GM21717 (cell line): ENCODE measurements at regions not wholly inside any gene's neighbourhood (a gene's known extent, or its start where the extent isn't known, plus 50 kb on each side); places are given as distances from the start of the nearest gene placed in this dataset.

Source experiments
- ATAC-seq: cut with Tn5 transposase; IDR thresholded peaks from one replicate; pipeline ENCODE4 v1.9.1; 2021; ENCODE audit warnings: mild to moderate bottlenecking, moderate library complexity; ENCODE audit not compliant: unreplicated experiment

DNA sequence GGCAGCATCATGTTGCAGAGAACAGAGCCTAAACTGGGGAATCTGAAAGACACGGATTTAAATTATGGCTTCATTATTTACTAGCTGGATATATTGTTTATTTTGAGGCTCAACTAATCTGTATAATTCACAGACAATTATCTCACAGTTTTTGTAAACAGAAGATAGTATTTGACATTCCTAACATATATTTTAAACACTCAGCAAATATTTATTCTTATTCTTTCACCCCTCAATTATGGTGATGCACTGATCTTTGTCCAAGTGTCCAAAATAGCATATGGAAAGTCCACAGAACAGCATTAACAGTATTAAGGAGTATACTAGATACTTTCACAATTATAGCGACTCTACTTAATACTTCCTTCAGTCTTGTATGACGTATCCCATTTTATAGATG is 257.0 kb downstream of the ADGRG6 start:
- no peak for ATAC-seq

DNA sequence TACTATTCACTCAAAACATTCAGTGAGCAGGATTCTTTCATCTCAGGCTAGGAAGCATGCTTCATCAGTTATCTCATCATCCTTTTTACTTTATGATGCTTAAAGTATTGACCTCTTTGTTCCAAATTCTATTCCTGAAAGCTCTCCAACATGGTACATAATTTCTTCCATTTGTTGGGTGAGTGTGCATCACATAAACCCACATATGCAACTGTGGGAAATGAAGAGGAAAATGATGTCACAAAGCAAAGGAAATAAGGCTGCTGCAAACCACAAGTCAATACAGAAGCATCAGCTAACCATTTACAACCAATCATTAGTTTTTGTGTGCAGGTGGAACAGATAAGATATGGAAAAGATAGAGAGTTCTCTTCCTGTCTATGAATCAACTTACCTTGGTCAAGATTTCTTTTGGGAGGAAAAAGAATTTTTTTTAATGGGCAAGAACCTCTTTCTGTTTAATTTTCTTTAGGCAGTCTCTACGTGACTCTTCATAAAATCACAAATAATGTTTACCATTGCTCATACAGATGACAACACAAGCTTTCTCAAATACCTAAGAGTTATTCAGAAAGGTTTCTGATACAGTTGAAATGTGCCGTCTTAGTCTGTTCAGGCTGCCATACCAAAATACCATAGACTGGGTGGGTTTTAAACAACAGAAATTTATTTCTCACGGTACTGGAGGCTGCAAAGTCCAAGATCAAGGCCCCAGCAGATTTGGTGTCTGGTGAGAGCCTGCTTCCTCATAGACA is 259.9 kb downstream of the ADGRG6 start:
- no peak for ATAC-seq

DNA sequence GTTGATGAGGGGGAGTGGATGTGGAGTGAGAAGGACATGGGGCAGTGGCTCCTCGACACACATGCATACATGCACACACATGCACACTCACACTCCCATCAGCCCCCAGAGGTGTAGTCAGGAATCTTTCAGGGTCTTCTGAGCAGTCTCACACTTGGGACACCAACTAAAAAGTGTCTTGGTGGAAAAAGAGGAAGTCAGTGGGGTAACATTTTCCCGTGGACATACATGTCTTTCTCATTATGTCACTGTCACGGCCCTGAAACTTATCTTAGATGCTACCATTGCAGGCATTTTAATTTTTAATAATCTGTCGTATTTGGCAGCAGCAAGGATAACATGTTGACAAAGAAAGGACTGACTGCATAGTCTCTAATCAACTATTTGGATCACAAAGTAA is 261.1 kb downstream of the ADGRG6 start:
- ATAC-seq: no peak

DNA sequence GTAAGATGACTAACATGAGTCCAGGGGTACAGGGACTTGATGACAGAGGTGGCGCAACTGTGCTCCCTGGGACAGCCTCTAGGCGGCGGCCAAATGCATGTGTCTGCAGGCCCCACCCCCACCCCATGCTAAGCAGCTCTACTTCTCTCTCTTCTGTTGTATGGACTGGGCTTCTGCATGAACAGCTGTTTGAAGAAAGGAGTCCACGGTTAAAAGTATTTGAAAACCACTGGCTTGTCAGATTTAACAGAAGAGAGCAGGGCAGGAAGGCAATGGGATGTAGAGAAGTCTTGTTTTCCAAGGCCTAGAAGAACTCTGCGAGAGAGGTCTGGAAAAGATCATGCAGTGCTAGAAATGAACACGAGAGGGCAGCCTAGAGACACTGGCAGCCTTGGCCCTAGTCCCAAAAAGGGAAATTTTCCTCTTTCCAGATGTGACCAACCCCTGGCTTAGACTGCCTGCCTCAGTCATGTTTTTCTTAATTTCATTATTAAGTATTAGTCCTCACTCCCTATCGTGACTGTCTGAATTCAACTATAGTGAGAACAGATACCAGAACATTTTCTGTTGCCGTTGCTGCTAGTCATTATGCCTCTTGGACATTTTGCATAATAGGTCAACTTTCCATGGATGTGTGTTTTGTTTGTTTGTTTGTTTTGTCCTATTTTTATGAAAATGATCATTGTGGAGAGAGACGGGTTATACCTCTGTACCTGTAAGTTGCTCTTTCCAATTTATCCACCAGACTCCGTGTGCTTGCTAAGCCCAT is 265.0 kb downstream of the ADGRG6 start:
- ATAC-seq: peak; percentile 66

DNA sequence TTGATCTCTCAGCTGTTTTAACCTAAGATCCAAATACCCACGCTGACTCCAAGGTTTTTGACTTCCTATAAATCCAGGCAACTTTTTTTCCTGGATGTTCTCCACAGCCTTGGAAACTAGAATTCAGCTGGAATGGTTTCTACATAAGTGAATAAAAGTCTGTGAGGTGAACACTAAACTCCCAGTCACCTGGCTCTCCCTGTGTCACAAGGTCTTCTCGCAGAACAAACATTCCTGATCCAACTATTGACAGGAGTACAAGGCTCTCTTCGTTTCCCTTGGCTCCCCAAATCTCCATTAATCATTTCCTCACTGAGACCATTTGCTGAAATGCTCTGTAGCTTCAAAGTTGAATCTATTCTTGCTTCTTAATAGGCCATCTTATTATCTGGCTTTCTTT is 265.7 kb downstream of the ADGRG6 start:
- ATAC-seq: no peak

DNA sequence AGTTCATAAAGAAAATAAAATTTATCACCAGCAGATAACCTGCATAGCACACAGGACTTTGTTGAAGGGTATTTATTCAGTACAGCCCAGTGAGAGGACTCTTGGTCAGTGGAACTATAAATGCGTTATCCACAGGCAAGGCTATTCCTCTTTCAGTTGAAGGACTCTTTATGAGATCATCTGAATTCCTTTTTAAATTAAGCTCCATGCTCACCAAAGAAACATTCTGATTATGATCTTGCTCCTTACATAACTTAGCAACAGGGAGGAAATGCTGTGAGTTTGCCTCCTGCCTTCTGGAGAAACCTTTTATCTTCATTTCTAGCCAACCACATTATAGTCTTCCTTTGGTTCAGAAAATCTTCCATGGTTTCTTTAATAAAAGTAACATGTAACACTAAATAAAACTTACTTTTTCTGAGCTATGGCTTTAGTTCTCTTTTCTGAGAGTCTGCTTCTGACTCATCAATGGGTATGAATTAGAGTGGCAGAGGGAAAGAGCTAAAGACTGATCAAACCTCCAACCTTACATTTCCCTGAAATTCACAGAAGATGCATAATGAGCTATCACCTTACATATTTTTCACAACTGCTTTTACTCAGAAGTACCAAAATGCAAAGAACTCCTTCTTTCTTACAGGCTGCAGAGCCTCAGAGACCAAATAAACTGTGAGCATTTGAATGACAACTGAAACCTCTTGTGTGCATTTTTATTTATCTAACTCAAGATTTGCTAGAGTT is 267.2 kb downstream of the ADGRG6 start:
- no peak for ATAC-seq

DNA sequence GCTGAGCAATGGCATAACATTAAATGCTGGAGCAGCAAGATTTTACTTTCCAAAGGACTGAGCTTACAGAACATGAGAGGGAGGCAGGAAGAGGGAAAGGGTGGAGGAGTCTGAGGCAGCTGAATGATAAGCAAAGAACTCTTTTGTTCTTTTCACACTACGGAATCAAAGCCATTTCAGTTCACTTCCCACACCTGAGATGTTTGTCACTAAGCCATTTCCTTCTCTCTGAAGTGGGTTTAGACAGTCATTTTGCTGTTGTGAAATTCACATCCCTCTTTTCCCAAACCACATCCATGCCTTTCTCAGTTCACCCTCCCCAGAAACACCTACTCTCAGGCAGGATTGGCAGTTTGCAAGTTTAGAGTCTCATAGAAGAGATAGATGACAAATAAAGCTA is 267.9 kb downstream of the ADGRG6 start:
- no peak for ATAC-seq

DNA sequence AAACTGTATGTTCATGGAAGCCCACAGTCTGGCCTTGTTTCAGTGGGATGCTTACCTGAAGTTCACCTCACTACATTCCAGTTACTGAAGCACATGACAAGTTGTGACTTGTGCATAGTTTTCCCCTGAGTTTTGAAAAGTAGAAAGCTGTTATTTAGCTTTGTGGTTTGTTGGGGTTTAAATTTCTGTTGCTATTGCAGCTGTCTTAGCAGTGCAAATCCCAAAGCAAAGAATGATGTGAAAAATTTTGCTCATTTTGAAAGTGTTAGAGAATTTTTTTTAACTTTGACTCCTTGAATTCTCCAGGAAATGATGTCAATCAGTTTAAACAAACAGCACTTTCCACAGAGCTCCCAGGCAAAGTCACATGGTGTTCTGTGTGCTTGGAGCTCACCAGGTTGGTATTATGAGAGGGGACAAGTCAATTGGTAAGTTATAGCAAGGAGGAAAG is 268.4 kb downstream of the ADGRG6 start:
- no peak for ATAC-seq

DNA sequence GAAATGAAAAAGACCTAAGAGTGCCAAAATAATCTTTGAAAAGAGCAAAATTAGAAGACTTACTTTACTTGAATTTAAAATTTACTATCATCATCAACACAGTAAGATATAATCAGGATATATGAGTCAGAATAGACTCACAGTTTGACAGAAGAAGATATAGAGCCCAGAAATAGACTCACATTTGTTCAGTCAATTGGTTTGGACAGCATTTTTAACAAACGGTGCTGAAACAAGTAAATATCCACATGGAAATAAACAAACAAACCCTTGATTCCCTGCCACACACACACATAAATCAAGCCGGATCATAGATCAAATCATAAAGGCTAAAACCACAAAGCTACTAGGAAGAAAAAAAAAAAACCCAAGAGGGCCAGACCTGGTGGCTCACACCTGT is 291.1 kb downstream of the ADGRG6 start:
- ATAC-seq: no peak

DNA sequence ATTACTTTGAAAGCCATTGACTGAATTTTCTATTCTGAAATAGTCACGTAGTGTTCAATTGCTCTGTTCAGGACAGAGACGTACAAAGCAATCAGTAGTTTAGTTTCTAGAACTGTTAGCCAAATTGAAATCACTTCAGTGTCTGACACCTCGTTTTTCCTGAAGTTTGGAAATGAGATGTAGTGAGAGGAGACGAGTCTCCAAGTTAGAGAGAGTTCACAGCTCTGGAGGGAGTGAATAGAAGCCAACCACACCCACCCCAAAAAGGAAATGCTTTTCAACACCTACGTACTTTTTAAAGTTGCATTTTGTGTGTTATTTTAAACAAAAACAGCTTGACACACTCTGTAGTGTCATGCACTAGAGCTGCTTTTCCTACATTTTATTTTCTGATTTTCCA is 296.0 kb downstream of the ADGRG6 start:
- no peak for ATAC-seq

DNA sequence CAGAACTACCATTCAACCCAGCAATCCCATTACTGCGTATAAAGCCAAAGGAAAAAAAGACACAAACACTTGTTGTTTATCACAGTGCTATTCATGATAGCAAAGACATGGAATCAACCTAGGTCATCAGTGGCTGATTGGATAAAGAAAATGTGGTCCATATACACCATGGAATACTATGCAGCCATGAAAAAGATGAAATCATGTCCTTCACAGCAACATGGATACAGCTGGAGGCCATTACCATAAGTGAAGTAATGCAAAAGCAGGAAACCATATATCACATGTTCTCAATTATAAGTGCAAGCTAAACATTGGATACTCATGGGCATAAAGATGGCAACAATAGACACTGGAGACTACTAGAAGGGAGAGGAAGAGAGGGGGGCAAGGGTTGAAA is 299.6 kb downstream of the ADGRG6 start:
- ATAC-seq: no peak

DNA sequence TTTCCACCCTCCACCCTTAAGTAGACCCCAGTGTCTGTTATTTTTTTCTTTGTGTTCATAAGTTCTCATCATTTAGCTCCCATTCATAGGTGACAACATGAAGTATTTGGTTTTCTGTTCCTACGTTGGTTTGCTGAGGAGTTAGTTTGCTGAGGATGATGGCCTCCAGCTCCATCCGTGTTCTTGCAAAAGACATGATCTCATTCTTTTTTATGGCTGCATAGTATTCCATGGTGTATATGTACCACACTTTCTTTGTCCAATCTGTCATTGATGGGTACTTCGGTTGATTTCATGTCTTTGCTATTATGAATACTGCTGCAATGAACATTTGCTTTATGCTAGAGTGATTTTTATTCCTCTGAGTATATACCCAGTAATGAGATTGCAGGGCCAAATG is 301.2 kb downstream of the ADGRG6 start:
- no peak for ATAC-seq

DNA sequence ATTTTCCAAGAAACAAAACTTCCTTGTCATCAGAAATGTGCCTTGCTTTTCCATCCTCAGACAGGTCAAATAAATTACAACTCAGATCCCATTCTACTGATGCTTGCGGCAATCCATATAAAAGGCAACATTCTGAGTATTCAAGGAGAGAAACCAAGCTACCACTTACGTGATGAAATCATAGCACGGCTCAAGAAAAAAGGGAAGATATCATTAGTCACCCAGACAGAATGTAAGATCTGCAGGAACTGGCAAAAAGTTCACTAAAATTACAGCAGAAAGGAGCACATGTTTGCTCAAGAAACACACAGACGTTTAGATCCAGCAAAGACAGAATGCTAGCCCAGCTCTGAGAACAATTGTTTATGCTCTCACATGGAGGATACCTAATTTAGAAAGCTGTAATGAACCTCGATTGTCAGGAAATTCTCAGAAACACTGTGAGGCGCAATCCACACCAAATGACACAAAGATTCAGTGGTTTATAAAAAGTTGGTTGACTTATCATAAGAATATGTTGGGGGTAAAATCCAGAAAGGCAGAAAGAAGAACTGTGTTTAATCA is 304.2 kb downstream of the ADGRG6 start:
- ATAC-seq: no peak

DNA sequence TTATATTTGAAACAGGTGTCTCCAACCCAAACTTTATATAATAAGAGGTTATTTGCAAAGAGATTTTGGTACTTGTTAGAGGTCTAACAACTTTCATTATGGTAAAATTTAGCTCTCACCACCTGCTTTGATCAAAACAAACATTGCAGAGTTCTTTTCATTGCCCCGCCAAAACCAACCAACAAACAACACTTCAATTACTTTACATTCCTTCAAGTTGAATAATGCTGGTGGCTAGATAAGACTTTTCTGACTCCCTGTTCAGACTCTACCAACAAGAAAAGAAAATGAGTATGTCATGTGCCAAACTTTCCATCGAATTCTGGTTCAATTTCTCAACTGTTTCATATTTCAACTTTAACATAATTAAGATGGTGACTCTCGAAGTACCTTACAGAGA is 311.1 kb downstream of the ADGRG6 start:
- no peak for ATAC-seq

DNA sequence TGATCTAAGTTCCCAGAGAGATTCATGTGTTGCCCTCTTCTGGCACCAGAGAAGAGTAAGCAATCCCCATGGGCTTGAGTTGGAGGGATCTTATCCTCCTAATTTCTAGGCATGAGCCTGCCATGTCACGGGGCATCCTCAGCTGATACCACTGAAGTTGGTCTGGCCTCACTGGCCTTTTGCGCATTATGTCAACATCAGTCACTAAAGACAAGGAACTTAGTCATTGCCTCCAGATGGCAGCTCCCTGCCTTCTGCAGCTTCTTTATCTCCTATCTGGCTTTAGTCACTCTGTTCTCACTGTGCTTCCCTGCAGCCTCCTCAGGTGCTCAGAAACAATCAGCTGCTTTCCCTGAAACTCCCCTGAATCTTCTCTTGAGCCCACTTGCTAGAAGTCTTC is 312.2 kb downstream of the ADGRG6 start:
- ATAC-seq: no peak

DNA sequence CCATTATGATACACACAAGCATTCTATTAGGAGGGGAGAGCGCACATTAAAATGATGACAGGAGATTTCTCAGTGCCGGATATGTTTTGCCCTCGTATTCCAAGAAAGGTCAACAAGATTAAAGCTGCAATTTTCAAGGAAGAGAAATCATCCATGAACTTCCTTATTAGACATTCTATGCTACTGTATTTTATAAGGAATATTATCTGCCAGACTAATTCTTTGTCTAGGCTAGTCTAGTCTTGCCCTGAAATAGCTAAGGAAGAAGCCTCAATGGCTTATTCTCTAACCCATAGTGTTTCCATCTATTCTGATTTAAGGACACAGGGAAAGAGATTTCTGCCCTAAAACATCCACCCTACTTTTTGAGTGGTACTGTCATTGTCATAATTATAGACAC is 315.4 kb downstream of the ADGRG6 start:
- no peak for ATAC-seq

DNA sequence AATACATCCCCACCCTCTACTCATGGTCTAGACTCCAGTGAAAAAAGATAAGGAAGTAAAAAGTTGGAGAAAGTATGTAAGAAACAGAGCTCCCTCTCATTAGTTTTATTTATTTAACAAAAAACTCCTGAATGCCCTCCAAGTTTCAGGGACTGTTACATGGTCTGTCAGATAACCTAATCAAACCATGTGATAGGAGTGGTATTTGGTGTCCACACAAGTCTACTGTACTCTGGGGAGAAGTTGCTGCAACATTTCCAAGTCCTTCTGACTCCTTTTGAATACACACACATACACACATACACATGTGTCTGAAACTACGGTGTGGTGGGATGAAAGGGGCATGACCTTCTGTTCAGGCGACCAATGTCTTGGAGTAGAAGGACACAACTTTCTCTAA is 320.0 kb downstream of the ADGRG6 start:
- no peak for ATAC-seq

DNA sequence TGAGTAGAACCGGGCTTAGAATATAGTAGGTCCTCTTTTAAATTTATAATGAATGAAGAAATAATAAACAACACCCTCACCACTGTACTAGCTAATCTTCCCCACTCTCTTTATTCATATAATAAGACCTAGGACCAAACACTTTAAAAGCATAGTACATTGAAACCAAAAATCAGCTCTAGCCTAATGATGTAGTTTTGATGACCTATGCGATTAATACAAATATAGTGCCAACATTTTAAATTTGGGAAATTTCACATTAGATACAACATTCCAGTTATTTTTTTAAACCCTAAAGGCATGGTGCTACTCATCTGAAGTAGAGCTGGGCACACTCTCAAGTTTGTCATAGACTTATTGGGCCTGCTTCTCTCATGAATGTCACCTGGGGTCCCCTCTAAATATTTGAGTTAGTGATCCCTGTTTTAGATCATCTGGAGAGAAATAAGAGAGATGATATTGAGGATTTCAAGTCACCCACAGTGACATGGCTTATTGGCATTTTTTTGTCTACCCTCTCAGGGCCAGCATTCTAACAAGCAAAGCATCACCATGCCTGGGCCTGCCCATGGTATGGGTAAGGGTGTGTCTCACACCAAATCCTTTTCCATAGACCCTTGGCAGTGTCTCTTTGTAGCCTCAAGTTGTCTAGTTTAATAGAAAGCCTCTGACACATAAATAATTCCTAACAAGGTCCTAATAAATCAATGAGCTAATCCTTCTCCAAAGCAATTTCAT is 319.8 kb downstream of the HIVEP2 start:
- no peak for ATAC-seq

DNA sequence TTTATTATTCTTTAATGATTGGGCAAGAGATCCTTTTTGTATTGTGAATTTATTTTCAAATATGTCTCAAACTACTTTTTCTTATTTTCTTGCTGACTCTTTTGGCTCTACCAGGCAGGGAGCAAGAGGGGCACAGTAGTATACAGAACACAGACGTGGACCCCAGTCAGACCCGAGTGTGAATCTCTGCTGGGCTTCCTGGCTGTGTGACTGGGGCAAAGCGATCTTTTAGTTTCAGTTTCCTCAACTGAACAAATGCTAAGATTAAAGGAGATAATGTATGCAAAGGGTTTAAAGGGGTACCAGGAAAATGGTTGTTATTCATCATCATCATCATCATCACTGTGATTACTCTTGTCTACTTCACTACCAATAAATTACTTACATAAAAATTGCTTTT is 317.5 kb downstream of the HIVEP2 start:
- ATAC-seq: no peak

DNA sequence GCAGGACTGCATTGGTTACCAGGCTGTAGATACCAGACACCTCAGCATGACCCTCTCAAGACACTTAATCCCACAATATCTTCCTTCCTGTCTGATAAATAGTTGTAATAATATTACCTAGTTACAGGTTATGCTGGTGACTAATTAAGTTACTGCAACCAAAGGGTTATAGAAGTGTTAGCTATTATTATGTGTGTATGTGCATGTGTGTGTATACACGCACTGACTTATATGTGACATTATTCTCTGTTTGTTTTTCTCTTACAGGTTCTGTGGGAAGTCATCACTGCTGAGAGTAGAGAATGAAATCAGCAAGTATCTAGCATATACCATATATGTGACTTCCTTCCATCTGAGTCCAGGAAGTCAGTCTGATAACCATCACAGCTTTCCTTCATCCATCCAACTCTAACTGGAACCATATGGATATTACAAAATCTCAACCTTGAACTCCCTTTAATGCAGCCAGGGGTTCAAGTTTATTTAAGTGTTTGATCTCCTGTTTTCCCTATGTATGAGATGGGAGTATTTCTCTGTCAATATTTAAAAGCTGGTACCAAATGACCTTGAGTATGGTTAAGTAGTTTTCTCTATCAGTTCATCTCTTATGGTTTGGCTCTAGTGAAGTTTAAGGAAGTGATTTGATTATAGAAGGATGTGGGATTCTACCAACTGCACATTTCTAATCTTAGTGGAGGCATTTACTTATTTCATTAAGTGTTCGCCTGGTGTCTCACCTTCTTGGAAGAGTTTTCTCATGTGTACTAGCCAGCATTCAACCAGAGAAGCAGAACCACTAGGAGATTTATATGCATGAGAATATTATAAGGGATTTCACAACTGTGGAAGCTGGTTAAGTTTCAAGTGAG is 313.2 kb downstream of the HIVEP2 start:
- ATAC-seq: no peak
